Activated CD8-positive, alpha-beta memory T cell treated with anti-CD3 and anti-CD28 coated beads for 1 hour (primary cell): ENCODE measurements at regions not wholly inside any gene's neighbourhood (a gene's known extent, or its start where the extent isn't known, plus 50 kb on each side); places are given as distances from the start of the nearest gene placed in this dataset.

Experiments used
- DNase-seq, 2 donors: peaks; one replicate each; pipeline ENCODE4 v3.0.0-alpha.2; 2020; ENCODE audit warnings: low read depth in 1 of 2; ENCODE audit errors: extremely low read depth in 1 of 2

GRCh38 chr20:57114290-57115005 lies 152.0 kb downstream of the BMP7 start:
- no peak for DNase-seq

- no peak for DNase-seq
Observed at GRCh38 chr20:57117296-57117695, 149.1 kb downstream of the BMP7 start.

- DNase-seq: no peak
Observed at GRCh38 chr20:57118107-57118769, 148.2 kb downstream of the BMP7 start.
